Activated CD8-positive, alpha-beta memory T cell treated with anti-CD3 and anti-CD28 coated beads for 36 hours (primary cell): ENCODE measurements at regions not wholly inside any gene's neighbourhood (a gene's known extent, or its start where the extent isn't known, plus 50 kb on each side); places are given as distances from the start of the nearest gene placed in this dataset.

Experiments
- CTCF ChIA-PET: fragments of 350-600 bp; sonication (Branson Sonifier 250); formaldehyde crosslinking; loops from one replicate; lab custom pipeline; 2021; ENCODE audit warnings: antibody characterized with exemption; lab: Charles Lee
- POLR2A ChIA-PET: fragments of 350-600 bp; sonication (Branson Sonifier 250); formaldehyde crosslinking; loops from one replicate; lab custom pipeline; 2021; ENCODE audit warnings: antibody characterized with exemption; lab: Charles Lee

DNA sequence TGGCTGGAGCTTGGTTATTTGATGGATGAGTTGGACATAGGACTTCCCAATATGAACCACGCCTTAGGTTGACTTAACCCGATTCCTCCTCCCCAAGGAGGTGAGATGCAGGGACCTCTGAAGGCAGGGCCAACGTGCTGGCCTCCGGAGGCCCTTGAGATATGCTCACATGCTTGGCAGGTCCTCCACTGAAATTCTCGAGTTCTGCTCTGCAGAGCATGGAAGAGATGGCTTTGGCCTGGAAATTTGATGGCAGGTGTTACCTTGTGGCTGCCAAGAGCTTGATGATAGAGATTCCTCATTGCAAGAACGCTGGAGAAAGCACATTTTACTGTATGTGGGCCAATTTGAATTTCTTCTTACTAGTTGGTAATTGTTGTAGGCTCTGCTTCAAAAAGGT is 117.4 kb upstream of the LIMCH1 start:
- ChIA-PET CTCF (no interaction called here), POLR2A (no interaction called here)

DNA sequence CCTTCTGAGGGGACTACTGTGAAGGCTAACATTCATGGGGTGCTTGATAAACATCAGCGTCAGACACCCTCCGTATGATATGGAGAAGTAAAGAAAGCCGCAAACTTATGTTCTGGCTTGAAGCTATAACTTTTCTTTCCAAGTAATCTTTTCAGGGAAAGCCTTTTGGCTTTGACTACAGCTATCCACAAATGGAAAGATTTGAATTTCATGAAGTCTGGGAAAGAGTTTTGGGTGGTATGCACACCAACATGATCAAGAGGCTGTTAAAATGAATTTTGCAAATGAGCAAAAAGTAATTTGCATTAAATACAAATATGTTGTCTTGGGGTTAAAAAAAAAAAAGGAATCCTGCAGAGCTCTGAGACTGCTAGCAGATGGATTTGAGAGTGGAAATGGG is 114.8 kb upstream of the LIMCH1 start:
- CTCF ChIA-PET, result no interaction called here

DNA sequence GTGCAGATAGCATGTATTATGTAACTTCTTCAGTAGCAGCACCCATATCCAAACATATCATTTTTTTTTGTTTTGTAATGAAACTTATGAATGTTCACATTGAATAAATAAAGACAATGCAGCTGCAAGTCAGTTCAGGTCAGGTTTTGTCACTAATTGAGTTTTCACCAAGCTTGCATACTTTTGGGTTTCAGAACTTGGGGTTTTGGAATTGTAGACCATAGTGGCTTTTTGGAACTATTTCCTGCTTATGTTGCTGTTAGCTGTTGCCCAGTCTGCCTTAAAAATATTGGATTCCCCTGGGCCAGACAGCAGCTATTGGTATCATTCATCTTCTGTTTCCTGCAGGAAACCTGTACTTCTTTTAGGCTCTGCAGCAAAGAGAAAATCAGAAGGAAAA is 113.4 kb upstream of the LIMCH1 start:
- POLR2A ChIA-PET, result no interaction called here
- CTCF ChIA-PET, result no interaction called here

More for the DNA sequence above, 114.8 kb upstream of the LIMCH1 start:
- POLR2A ChIA-PET, result no interaction called here

DNA sequence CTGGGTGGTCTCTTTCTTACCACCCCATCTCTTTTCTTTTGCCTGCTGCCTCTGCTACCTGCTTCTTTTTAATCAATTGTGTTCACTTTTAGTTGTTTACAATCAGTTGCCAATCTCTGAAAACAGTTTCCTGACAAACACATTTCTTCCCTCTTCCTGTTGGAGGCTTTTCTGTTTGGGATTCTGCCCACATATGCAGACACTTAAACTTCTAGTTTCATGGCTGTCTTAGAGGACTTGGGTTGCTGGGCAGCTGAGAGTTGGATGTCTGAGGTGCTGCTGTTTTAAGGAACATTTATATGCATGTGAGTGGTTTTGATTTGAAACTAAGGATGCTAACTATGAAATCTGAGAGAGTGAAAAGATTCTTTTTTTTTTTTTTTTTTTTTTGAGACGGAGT is 112.3 kb upstream of the LIMCH1 start:
- ChIA-PET POLR2A (no interaction called here), CTCF (no interaction called here)

DNA sequence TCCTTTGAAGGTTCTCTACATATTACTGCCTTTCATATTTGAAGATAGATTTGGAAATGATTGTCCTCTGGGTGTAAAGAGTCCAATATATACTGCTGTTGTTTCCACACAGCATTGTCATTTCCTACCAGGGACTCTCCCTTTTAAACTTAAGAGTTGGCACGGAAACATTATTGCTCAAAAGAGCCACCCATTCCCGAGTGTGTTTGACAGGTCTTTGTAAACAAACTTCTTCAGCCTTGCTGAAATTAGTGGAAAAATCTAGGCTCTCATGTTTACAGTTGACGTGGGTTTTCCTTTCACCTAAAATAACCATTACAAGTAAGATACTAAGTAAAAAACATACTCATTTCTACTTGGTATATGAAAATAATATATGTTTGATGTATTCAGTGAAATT is 111.4 kb upstream of the LIMCH1 start:
- POLR2A ChIA-PET, result no interaction called here
- CTCF ChIA-PET, result no interaction called here

DNA sequence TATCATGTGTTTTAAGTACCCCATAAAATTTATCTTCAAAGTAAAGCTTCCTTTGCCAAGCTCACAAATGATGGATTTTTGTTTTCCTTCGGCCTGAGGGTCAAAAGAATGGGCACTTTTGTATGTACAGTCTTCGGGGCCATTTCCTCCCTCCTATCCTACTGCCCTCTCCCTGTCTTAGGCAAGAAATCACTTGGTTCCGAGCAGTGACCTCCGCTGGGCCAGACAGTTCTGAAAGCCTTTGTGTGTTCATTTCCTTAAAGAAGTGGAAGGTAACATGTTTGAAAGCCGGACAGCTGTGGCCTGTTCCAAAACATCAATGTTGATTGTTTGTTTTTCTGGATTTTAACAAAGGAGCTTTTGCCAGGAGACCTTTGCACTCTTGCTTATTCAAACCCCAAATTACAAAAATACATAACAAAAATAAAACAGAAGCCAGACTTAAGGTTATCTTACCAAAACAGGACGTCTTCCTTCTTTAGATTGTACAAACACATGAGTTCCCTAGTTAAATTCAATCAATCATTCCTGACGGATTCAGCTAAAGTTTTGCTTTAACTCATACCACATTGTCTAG is 110.6 kb upstream of the LIMCH1 start:
- CTCF ChIA-PET, result no interaction called here
- POLR2A ChIA-PET, result no interaction called here

DNA sequence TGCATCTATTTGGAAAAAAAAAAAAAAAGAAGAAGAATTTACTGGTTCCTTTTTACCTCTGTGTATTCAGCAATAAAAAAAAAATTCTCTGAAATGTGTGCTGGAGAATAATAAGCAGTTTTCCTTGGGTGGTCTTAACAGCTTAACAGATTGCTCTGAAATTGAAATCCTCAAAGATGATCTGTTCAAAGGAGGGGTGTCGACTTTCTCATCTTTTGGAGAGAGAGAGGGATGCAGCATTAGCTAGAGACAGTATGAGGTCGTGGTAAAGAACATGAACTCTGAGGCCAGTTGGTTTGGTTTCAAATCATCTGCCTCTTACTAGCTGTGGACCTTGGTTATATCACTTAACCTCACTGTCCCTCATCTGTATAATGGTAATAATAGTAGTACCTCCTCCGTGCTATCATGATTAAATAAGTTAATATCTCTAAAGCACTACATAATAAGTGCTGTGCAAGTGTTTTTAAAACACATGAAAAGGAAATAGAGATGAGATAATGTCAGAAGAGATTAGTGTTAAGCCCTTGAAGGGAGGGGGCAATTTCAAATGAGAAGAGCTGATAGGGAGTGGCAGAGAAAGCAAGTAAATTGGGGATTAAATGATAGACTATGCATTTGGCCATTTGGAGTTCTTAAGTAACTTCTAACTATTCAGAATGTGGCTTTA is 109.9 kb upstream of the LIMCH1 start:
- ChIA-PET POLR2A (no interaction called here), CTCF (no interaction called here)

DNA sequence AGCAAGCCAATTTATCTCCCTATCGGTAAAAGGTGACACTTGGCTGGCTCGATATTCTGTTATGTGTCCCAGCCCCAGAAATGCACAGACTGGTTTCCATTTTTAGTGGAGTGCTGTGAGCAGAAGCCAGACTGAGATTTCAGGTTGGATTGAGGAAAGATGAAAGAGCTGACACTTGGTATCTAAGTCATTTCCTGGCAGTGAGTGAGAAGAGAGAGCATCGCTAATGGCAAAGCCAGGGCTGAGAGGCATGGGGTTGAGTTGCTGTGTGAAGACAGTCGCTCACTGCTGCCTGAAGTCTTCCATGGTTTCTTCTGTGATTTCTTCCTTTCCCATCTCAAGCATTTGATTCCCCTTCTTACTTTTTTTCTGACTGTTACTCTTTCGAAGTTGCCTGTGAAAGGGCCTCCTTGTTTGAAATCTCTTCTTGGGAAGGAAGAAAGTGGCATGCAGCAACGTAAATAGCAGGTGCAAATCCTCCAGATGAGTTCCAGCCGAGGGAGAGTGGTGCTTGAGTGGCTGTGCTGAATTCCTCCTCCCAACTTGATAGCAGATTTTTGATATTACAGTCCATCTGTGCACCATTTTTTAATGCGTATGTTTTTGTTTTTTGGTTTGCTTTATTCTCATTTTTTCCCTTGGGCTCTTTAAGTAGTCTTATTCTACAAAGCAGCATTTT is 109.2 kb upstream of the LIMCH1 start:
- POLR2A ChIA-PET, result no interaction called here
- CTCF ChIA-PET, result no interaction called here

DNA sequence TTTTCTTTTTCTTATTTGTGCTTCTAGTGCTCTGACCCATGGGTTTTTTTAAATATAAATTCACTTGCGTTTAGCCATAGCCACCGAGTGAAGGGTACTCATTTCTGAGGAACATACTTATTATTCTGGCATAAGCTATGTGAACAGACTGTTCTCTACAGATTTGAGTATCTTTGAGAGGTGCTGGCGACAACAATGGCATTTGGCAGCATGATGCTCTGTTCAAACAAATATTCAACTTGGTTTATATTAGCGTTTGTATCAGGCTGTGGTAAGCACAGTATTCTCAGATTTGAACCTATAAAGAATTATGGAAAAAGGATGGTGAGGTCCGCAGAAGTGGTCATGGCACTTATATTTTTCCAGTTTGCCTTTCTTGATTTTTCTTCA is 108.7 kb upstream of the LIMCH1 start:
- ChIA-PET POLR2A (no interaction called here), CTCF (no interaction called here)

DNA sequence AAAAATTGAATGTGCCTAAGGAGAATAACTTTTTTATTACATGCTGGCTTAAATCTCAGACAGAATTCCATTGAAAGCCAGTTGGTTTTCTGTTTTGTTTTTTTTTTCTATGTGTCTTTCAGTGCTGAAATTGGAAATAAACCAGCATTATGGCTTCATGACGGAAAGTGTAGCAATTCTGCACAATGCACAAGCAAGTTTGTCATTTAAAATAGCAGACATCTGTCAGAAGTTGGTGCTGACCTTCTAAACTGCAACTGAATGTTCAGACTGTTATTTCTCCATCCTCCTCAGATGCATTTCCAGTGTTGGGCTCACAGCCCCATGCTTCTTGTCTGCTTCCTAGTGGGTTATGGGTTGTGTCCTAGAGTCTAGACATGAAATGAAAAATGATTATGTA is 107.2 kb upstream of the LIMCH1 start:
- ChIA-PET CTCF (no interaction called here), POLR2A (no interaction called here)

DNA sequence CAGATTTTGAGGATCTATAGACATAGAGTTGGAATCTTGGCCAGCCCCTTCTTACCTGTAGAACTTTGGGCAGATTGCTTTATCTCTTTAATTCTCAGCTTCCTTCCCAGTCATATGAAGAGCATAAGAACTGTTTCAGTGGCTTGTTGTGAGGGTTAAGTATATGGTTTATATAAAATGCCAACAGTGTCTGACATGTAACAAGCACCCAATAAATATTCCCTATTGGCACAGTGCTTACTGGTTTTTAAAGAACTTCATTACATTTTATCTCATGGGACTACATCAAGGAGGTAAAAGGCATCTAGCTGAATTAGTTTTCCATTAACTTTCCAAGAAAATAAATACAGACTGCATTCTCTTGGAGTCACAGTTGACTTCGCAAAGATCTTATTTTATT is 106.7 kb upstream of the LIMCH1 start:
- ChIA-PET POLR2A (no interaction called here), CTCF (no interaction called here)

DNA sequence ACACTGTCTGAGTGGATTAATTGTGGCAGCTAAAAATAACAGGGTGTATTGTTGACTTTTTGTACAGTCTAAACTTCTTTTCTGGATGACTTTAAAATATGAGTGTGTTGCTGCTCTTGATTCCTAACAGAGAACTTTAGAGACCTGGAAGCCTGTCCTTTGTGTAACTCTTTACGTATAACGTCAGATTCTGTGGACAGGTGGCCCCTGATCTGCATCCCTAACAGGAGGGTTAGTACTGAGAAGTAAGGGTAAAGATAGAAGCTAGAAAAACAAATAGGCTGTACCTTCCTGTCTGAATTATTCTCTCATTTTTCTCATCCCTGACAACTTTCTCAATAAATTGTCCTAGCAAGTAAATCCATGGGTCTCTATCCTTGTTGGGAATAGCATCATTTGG is 105.7 kb upstream of the LIMCH1 start:
- CTCF ChIA-PET, result no interaction called here
- POLR2A ChIA-PET, result no interaction called here

DNA sequence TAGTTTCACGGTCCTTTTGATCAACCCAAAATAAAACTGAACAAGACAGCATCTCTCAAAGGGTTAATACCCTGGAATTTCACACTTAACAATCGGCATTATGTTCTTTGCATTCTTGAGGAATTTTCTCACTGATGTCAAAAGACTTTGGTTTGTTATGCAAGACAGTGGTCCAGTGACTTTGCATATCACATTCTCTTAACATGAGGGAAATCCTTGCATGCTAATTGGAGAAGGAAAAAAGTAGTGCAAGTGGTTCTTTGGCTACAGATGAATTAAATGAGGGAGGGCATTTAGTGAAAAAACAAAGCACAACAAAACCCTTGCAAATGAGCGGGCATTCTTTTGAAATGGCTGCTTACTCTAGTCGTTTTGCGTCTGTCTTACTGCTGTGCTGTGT is 105.1 kb upstream of the LIMCH1 start:
- CTCF ChIA-PET, result no interaction called here
- POLR2A ChIA-PET, result no interaction called here

DNA sequence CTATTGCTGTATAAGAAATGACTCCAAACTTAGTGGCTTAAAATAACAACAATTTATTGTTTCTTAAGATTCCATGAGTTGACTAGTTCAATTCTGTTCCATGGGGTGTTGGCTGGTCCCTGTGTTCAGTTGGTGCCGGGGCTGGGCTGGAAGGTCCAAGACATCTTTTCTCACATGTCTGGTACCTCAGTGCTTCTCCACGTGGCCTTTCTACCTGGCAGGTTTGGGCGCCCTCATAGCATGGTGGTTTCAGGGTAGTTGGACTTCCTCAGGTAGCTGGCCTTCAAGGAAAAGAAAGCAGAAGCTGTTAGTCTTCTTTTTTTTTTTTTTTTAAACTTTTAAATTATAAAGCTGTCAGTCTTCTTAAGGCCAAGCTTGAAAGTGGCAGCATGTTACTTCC is 104.6 kb upstream of the LIMCH1 start:
- POLR2A ChIA-PET, result no interaction called here
- CTCF ChIA-PET, result no interaction called here

DNA sequence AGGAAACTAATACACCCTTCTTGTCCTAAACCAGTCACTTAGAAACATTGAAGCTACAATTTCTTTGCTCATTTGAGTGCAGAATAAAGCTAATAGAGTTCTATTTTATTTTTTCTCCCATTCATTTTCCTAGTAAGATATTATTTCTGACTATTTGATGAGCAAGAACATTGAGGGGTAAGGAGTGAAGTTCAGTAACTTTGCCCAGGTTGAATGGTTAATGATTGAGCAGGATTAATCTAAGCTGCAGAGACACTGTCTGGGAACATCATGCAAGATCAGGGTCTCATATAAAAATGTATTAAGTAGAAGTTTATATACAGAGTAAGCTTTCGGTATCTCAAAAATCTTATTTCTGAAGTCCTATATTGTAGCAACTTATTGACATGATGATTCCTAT is 102.4 kb upstream of the LIMCH1 start:
- CTCF ChIA-PET, result no interaction called here

DNA sequence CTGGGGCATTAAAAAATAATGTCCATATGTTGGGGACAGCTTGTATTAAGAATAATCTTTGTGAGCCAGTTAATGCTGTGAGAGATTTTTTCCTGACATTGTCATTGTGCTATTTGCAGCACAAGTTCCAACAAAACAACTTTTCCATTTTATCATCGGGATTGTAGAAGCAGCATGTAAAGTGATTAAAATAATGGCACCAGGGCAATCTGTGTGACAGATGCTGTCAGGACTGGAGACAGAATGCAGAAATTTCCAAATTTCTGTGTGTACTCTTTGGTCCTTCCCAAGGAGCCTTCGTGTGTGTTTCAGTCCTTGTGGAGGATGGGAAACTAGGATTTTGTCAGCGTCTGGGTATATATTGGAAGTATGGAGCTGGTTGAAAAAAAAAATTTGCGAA is 101.5 kb upstream of the LIMCH1 start:
- ChIA-PET CTCF (no interaction called here), POLR2A (no interaction called here)

More for the DNA sequence above, 102.4 kb upstream of the LIMCH1 start:
- POLR2A ChIA-PET, result no interaction called here

DNA sequence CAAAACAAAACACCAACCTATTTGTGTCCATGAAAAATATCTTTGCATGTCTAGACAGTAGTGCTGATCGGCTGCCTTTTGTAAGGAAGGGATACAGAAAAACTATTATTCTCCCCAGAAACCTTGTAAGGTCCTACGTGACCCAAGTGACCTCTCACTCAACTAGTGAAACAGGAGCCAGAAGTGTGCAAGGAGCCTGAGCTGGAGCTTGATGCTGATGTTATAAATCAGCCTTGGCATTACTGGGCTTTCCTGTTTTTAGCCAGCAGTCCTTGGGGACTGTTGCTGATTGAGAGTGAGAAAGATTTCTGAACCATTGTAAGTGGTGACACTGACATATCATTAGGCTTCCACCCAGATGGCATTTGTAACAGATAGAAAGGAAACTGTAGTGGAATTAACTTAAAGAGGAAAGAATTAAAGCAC is 100.8 kb upstream of the LIMCH1 start:
- ChIA-PET POLR2A (no interaction called here), CTCF (no interaction called here)

DNA sequence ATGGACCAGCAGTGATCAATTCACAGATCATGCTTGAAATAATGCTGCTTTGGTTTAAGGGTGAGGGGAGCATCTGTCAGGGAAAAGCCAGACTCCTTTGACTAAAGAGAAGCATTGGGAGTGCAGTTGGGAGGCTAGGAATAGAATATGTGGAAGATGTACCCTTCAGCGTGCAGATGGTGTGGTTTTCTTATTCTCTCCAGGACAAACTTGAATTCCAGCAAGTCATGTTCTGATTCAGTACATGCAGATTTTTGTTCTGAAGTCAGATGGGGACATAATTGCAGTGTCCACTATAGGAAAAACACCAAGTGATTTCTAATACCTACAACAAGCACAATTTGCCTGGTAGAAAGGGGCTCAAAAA is 99.0 kb upstream of the LIMCH1 start:
- ChIA-PET POLR2A (no interaction called here), CTCF (no interaction called here)

DNA sequence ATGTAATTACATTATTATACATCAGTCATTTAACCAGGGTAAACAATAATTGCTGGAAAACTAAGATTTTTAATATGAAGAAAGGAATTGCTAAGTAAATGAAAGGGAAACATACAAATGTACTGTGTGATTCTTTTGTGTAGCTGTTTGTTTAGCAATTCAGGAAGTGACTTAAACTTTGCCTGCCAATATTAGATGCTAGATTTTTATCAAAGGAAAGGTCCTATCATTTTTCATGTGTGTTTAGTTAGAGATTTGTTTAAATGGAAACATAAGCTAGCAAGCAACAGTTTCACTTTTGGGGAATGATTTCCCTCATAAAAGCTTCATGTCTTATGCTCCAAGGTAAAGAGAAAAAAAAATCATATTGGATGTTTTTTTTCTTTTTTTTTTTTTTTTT is 95.1 kb upstream of the LIMCH1 start:
- ChIA-PET POLR2A (no interaction called here), CTCF (no interaction called here)

DNA sequence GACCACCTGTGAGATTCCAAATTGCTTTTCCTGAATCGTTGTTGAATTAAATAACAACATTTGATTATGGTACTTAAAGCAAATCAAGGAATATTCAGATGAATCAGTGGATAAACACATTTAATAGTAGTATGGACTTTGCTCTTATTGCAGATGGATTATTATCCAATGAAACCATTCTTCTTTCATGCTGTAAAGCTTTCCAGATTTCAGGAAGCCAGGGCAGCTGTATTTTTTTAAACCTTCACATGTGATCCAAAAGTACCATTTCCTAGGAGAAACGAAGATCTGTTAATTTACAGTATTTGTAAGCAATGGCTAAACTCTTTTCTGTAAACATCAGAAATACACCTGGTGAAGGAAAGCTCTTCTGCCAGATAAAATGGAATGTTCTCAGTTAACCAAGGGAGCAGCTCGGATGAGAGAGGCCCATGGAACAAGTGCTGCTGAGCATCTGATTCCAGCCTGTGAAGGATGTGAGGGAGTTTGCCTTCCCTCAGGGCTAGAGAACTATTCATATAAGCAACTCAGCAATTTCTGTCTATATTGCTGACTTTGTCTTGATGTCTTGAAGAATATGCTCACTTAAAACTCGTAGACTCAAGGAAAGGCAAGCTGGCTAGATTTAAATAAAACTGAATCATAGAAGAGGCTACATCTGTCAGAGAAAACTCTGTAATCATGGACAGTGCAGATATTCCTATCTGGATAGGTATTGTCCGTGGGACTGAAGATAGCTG is 94.4 kb upstream of the LIMCH1 start:
- POLR2A ChIA-PET, result no interaction called here
- CTCF ChIA-PET, result interaction anchor here (0.6 kb wide), 1 partner anchor 32 kb away, joined by 6 read pairs; no protein-coding TSS in a partner anchor

DNA sequence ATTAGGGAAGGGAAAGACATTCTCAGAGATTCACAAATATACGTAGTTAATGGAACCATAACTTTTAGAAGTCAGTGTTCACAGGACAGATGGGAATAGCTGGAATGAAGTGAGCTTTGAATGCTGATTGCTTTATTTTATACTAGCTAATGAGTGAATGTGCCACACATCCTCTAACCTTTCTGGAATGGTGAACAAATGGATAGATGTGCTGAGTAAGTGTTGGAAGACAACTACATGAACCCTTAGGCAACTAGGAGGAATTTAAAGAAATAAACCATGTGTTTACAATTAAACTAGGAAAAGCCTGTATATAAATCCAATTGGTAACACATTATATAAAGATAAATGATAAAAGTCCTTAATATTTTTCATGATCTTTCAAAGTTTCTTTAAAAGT is 91.6 kb upstream of the LIMCH1 start:
- ChIA-PET CTCF (no interaction called here), POLR2A (no interaction called here)
